ENCODE measurements at regions not wholly inside any gene's neighbourhood (a gene's known extent, or its start where the extent isn't known, plus 50 kb on each side); places are given as distances from the start of the nearest gene placed in this dataset.

GRCh38 chr10:90420637-90421318, 437.1 kb downstream of the HTR7 start:
- DNase-seq = no peak

DNA sequence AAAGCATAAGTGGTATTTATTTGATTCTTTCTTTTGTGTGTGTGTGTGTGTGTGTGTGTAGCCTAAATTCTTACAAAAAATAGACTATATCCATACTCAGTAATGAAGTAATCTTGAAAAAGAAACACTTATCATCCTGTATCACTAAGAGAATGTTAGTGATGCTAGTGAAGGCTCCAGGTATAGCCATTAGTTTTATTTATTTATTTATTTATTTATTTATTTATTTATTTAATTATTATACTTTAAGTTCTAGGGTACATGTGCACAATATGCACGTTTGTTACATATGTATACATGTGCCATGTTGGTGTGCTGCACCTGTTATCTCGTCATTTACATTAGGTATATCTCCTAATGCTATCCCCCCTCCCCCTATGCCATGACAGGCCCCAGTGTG, 436.0 kb downstream of the HTR7 start:
- no peak for DNase-seq

DNA sequence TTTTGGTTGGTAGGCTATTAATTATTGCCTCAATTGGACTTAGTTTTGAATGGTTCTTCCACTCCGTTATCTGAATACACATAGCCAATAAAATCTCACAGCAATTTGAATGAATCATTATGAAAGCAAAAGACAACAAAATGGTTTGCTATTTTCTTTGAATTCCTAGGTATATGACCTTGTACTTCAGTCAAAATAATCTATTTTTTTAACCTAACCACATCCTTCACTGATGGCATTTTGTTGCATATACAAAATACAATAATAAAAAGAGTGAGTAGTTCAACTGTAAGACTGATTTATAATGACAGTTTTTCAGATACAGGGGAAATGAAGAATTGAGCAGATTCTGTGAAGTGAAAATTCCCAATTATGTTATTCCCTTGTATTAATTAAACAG, 433.1 kb downstream of the HTR7 start:
- DNase-seq = no peak

- DNase-seq = no peak
These were observed 427.7 kb downstream of the HTR7 start for GRCh38 chr10:90430186-90430585.

DNA sequence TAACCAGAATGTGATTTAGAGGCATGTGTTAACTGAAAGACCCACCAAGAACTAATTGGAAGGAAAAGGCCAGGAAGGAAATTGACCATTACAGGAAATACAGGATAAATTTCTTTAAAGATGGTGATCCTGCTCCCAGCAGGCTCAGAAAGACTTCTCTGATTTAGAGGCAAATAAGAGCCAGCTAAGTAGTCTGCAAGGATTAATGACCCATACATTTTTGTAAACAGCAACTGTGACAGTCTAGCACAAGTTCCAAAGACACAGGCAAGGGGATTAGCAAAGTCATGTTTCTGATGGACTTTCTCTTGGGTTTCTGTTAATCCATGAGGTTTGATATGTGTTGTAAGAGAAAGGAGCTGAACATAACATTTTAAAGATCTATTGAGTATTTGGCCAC, 425.0 kb downstream of the HTR7 start:
- DNase-seq = no peak

DNA sequence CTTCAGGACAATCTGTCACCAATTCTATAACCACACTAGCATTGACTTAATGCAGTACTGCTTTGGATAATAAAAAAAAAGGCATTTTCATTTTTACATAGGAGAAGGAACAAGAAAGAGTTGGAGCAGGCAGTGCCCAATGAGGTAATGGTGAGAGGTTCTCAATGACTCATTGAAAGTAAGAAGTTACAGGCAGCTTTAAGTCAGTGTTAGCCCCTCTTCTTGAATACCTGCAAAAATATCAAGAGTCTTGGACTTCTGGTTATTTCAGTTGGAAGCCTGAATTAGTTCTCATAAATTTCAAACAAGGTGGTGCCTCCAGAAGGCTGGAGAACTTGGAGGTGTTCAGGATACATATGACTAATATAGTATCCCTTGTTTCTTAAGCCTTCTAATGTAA, 422.5 kb downstream of the HTR7 start:
- no peak for DNase-seq

DNA sequence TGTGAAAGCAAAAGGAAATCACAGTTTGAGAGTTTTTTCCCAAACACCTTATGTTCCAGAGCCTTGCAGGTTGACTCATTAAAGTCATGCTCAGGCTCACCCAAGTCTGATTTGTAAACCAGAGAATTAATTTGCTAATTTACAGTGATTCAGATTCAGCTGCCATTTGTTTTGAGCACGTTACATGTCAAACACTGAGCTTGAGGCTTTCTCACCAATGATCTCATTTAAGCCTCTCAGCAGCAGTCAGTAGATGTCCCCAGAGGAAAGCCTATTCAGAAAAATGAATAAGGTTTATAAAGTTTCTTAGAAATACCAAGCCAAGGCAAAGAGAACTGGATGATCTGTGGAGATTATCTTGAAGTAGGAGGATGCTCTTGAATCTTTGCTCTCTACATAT, 420.4 kb downstream of the HTR7 start:
- DNase-seq = no peak

DNA sequence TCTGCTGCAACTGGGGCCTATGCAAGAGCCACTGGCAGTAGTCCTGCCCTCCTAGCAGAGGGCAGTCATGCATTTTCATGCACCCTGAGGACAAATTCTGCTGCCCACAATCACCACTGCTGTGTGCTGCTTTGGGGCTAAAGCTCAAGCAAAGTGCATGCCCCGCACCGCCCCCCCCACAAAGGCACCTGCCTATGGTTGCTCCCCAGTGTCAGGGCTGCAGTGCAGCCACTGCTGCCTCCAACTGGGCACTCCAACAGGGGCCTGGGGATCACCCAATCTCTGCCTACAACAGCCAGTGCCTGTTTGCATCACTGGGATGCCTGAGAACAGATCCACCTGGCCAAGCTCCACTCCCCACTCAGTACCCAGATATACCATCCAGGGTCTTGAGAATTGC, 417.0 kb downstream of the HTR7 start:
- no peak for DNase-seq

GRCh38 chr10:90443342-90443741, 414.5 kb downstream of the HTR7 start:
- no peak for DNase-seq

GRCh38 chr10:90447831-90448230, 410.0 kb downstream of the HTR7 start:
- DNase-seq = no peak

DNA sequence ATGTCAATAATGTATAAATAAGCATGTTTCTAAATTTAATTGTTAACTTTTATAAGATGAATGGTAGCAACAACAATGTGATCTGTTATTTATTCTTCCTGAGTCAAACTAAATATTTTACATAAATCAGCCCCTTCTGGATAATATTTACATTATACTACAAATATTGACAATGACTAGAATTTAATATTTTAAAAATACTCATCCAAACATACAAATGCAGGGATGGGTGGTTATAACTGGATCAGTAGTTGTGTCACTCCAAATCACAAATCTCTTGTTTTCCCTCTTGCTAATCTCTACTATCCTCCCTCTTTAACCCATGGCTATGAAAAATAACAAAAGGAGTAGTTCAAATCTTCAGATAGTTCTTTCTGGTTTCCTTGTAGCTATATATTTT, 407.0 kb downstream of the HTR7 start:
- no peak for DNase-seq

- DNase-seq = no peak
These were observed 406.6 kb downstream of the HTR7 start for GRCh38 chr10:90451283-90451682.

DNA sequence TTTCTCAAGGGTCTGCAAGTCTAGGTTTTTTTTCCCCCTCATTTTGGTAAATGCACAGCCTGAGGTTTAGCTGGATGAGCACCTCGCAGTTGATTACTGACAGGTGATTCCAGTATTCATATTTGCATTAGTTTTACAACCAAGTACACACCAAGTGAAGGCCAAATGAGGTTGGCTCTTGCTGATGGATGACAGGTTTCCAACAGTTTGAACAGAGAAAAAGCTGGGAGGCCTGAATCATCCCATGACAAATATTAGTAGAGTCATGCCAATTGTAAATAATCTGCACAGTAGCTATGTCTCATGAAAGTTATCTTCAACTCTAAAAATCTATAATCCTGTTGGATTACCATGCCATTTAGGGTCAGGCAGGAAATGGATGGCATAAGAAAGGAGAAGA, 399.8 kb downstream of the HTR7 start:
- DNase-seq = no peak

DNA sequence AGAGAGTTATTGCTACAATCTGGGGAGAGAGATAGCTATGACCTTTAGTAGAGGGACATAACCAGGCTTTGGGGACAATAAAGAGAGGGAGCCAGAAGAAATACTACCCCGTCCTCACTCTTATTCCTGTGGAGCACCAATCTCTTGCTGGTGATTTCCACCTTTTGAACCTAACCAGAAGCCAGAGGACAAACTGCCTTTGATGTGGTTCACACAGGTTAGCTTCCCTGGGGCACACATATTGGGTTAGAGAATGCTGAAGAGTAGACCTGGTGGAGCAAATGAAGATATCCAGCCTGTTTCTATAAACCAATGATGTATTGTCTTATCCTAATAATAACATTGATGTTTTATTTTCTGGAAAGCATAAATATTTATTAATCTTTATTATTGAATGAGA, 399.3 kb downstream of the HTR7 start:
- no peak for DNase-seq

- DNase-seq = no peak
These were observed 396.2 kb downstream of the HTR7 start for GRCh38 chr10:90461437-90462155.

DNA sequence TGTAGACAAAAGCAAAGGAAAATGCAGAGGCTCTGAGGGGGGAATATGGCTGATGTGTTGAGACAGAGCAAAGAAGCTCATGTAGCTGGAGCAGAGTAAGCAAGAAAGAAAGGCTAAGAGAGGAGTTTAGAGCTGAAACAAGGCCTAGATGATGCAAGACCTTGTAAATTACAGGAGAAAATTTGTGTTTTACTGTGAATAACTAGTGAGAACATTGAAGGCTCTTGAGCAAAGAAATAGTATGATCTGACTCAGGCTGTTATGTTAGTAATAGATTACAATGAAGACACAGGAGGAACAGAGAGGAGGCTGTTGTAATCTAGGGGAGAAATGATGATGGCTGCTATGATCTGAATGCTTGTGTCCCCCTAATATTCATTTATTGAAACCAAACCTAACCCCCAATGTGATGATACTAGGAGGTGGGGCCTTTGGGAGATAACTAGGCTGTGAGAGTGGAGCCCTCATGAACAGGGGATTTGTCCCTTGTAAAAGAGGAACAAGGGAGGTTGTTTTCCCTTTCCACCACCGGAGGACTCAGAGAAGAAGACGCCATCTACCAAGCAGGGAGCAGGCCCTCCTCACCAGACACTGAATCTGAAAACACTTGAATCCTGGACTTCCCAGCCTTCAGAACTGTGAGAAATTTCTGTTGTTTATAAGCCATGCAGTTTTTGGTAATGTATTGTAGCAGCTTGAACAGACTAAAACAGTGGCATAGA, 394.9 kb downstream of the HTR7 start:
- DNase-seq = no peak

- DNase-seq = no peak
These were observed 393.5 kb downstream of the HTR7 start for GRCh38 chr10:90464329-90464728.

DNA sequence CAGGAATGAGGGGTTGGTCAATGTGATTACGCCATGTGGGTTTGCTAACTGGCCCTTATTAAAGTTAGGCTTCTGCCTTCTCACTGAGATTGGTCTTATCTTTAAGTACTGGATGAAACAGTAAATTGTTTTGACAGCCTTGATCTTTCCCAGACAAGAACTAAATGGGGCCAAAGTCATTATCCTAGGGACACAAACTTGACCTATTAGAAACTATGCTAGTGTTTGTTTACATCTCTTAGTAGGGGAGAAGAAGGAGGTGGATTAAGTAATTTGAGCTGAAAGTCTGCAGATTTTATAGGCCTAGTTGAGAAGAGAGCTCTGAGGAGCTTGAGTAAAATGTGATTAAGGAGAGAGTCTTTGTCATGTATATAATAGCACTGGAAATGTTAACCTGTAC, 386.9 kb downstream of the HTR7 start:
- no peak for DNase-seq

DNA sequence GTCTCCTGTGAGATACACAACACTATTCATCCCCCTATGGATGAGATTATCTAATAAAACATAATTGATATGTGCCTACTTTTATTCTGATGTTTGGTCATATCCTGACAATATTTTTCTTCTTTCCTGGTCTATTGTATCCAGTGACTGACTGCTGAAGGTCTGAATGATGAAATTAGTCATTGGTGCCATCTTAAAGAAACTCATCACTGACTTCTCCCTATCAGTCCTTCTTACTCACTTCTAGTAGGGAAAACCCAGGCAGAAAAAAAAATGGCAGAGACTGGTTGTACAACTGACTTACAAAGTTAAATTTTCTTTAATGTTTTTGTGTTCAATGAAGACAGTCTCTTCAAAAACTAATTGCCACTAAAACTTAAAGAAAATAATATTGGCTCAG, 377.4 kb downstream of the HTR7 start:
- no peak for DNase-seq

GRCh38 chr10:90481326-90481923, 376.4 kb downstream of the HTR7 start:
- DNase-seq = no peak

DNA sequence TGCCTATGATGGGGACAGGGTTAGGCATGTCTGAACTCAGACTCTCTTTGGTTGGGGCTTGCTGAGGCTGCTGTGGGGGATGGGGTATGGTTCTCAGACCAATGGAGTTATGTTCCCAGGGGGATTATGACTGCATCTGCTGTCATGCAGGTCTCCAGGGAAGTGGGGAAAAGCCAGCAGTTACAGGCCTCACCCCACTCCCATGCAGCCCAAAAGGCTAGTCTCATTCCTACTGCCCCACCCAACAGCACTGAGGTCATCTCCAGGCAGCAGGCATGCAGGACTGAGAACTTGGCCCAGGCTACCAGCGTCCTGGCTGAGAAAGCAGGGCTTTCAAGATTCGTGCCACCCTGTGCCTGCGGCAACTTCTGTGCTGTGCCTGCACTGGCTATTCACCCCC, 373.3 kb downstream of the HTR7 start:
- DNase-seq = no peak

DNA sequence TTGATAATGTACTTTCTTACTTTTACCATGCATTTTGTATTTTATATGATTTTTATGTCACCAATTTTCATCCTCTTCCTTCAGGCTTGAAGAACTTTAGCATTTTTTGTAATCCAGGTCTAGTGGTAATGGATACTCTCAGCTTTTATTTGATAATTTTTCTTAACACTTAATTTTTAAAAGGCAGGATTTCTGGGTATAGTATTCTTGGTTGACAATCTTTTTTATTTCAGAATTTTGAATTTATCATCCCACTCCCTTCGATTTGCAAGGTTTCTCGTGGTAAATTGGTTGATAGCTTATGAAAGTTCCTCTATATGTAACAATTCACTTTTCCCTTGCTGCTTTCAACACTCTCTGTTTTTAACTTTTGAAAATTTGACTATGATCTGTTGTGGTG, 363.7 kb downstream of the HTR7 start:
- no peak for DNase-seq

- DNase-seq = no peak
These were observed 353.7 kb downstream of the HTR7 start for GRCh38 chr10:90504172-90504571.

GRCh38 chr10:90526721-90527120, 331.1 kb downstream of the HTR7 start:
- DNase-seq = no peak

All from T-helper 1 cell (primary cell).